Natural killer cell (primary cell): ENCODE measurements at regions not wholly inside any gene's neighbourhood (a gene's known extent, or its start where the extent isn't known, plus 50 kb on each side); places are given as distances from the start of the nearest gene placed in this dataset.

Source experiments
- ATAC-seq, 3 donors: fragments of 150-1000 bp in 2 of 3; fragments of 200-7000 bp in 1 of 3; cut with Tn5 transposase; 1 replicate in 1 of 3; 2 replicates in 2 of 3; pipeline ENCODE4 v1.10.0; 2021; ENCODE audit warnings: mild to moderate bottlenecking in 2 of 3, moderate library complexity in 2 of 3
- DNase-seq, 2 donors: peaks; one replicate each; pipeline versions ENCODE4 v3.0.0 to v3.0.0-alpha.2; 2013 to 2021; ENCODE audit warnings: mixed read lengths in 1 of 2
- H3K27ac ChIP-seq: one replicate; pipeline ENCODE4 v1.5.1; 2013; ENCODE audit warnings: mild to moderate bottlenecking, low read length
- H3K27me3 ChIP-seq: one replicate; pipeline ENCODE4 v1.6.1; 2013; ENCODE audit warnings: low read length; ENCODE audit not compliant: control insufficient read depth, insufficient read depth
- H3K36me3 ChIP-seq: one replicate; pipeline ENCODE4 v1.6.1; 2013; ENCODE audit warnings: low read length; ENCODE audit not compliant: control insufficient read depth, insufficient read depth
- H3K4me1 ChIP-seq: one replicate; pipeline ENCODE4 v1.6.1; 2013; ENCODE audit warnings: low read length; ENCODE audit not compliant: control insufficient read depth, insufficient read depth
- H3K4me3 ChIP-seq: one replicate; pipeline ENCODE4 v1.5.1; 2013; ENCODE audit warnings: low read length
- H3K9me3 ChIP-seq: one replicate; pipeline ENCODE4 v1.6.1; 2013; ENCODE audit warnings: low read length; ENCODE audit not compliant: control insufficient read depth, insufficient read depth
- H3K27ac Mint-ChIP-seq, 2 donors: one replicate each; pipeline ENCODE4 v1.8.0; 2022; ENCODE audit warnings: mild to moderate bottlenecking in 2 of 2, mixed read lengths in 2 of 2, moderate library complexity in 1 of 2
- H3K27me3 Mint-ChIP-seq, 2 donors: one replicate each; pipeline ENCODE4 v1.8.0; 2022; ENCODE audit warnings: low read depth in 2 of 2, mixed read lengths in 2 of 2
- H3K36me3 Mint-ChIP-seq: one replicate; pipeline ENCODE4 v1.8.0; 2022; ENCODE audit warnings: mixed read lengths
- H3K4me1 Mint-ChIP-seq, 2 donors: one replicate each; pipeline ENCODE4 v1.8.0; 2022; ENCODE audit warnings: mixed read lengths in 2 of 2
- H3K4me3 Mint-ChIP-seq: one replicate; pipeline ENCODE4 v1.8.0; 2022; ENCODE audit warnings: mild to moderate bottlenecking, moderate library complexity, mixed read lengths
- H3K9me3 Mint-ChIP-seq, 2 donors: one replicate each; pipeline ENCODE4 v1.8.0; 2022; ENCODE audit warnings: mixed read lengths in 2 of 2
- WGBS: methylation state at CpG from one replicate; pipeline ENCODE4 v1.1.7; 2013; ENCODE audit warnings: missing lambda C conversion rate; ENCODE audit not compliant: insufficient coverage; 5-methylcytosine and 5-hydroxymethylcytosine counted together
- intact Hi-C: fragments of 100-400 bp; cut with micrococcal nuclease; formaldehyde crosslinking; loops from one replicate; pipeline ENCODE4 v1.14.2; 2022
- TF ChIP-seq, protein P1 (sequence below): fragments of 200-600 bp; IDR thresholded peaks from one replicate; pipeline ENCODE4 v1.8.0; 2022; ENCODE audit warnings: antibody characterized with exemption

DNA sequence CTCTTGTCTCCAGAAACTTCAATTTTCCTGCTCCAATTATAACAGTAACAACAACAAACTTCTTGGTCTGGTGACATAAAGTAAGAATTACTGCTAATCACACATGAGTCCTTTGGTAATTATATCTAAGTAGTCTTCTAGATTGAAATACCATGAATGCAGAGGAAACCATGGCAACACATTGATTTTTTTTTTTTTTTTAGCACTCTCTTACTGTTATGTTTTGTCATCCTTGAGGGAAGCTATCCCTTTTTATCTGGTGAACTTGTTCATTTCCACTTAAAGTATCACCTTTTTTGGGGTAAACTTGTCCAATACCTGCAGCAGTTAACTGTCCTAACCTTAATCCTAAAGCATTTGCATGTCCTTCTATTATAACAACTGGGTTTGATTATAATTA, 256.3 kb downstream of the B3GLCT start:
- Mint-ChIP-seq H3K27ac (no peak overlapping the region), H3K9me3 (no peaks in the 10 kb centered on the region), H3K36me3 (no peaks in the 10 kb centered on the region), H3K4me1 (no peaks in the 10 kb centered on the region), H3K27me3 (peaks cover 7 to 11% of the 10 kb centered on the region in 2 donors), H3K4me3 (no peak overlapping the region)
- TF ChIP-seq, protein P1, sequence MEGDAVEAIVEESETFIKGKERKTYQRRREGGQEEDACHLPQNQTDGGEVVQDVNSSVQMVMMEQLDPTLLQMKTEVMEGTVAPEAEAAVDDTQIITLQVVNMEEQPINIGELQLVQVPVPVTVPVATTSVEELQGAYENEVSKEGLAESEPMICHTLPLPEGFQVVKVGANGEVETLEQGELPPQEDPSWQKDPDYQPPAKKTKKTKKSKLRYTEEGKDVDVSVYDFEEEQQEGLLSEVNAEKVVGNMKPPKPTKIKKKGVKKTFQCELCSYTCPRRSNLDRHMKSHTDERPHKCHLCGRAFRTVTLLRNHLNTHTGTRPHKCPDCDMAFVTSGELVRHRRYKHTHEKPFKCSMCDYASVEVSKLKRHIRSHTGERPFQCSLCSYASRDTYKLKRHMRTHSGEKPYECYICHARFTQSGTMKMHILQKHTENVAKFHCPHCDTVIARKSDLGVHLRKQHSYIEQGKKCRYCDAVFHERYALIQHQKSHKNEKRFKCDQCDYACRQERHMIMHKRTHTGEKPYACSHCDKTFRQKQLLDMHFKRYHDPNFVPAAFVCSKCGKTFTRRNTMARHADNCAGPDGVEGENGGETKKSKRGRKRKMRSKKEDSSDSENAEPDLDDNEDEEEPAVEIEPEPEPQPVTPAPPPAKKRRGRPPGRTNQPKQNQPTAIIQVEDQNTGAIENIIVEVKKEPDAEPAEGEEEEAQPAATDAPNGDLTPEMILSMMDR: no peak
- Histone ChIP-seq H3K4me1 (no peaks in the 10 kb centered on the region), H3K27ac (no peak overlapping the region), H3K36me3 (no peaks in the 10 kb centered on the region), H3K27me3 (no peaks in the 10 kb centered on the region), H3K9me3 (no peaks in the 10 kb centered on the region), H3K4me3 (no peak overlapping the region)
- ATAC-seq (no peak), DNase-seq (no peak)
- intact Hi-C loops: no loop called here

GRCh38 chr13:31460061-31460460, 260.3 kb downstream of the B3GLCT start:
- ATAC-seq (no peak), DNase-seq (no peak)
- no peaks in the 10 kb centered on the region for H3K36me3 ChIP-seq
- H3K27me3 ChIP-seq: no peaks in the 10 kb centered on the region
- H3K36me3 Mint-ChIP-seq: no peaks in the 10 kb centered on the region
- H3K9me3 ChIP-seq: no peaks in the 10 kb centered on the region
- H3K27ac Mint-ChIP-seq: no peak overlapping the region
- H3K4me3 Mint-ChIP-seq: no peak overlapping the region
- no peaks in the 10 kb centered on the region for H3K4me1 Mint-ChIP-seq
- intact Hi-C loops: no loop called here
- WGBS: 100% methylated on average over 1 of the region's 3 CpGs
- H3K27ac ChIP-seq: no peak overlapping the region
- no peak overlapping the region for H3K4me3 ChIP-seq
- peaks cover 0 to 3% of the 10 kb centered on the region in 2 donors for H3K27me3 Mint-ChIP-seq
- TF ChIP-seq, protein P1: no peak
- H3K9me3 Mint-ChIP-seq: no peaks in the 10 kb centered on the region
- no peaks in the 10 kb centered on the region for H3K4me1 ChIP-seq

- no peak overlapping the region for H3K4me3 Mint-ChIP-seq
- ATAC-seq (no peak), DNase-seq (no peak)
- no peaks in the 10 kb centered on the region for H3K4me1 Mint-ChIP-seq
- no peaks in the 10 kb centered on the region for H3K9me3 ChIP-seq
- H3K27ac ChIP-seq: no peak overlapping the region
- no peaks in the 10 kb centered on the region for H3K36me3 Mint-ChIP-seq
- TF ChIP-seq, protein P1: no peak
- no peak overlapping the region for H3K27ac Mint-ChIP-seq
- WGBS: 92% methylated on average over 3 of the region's 5 CpGs
- peaks cover 0 to 6% of the 10 kb centered on the region in 2 donors for H3K27me3 Mint-ChIP-seq
- no peaks in the 10 kb centered on the region for H3K27me3 ChIP-seq
- intact Hi-C loops: no loop called here
- no peaks in the 10 kb centered on the region for H3K36me3 ChIP-seq
- H3K4me1 ChIP-seq: no peaks in the 10 kb centered on the region
- no peaks in the 10 kb centered on the region for H3K9me3 Mint-ChIP-seq
- H3K4me3 ChIP-seq: no peak overlapping the region
Measured at GRCh38 chr13:31461923-31462322, 262.1 kb downstream of the B3GLCT start.

- Mint-ChIP-seq H3K4me1 (no peaks in the 10 kb centered on the region), H3K27me3 (peaks cover 0 to 8% of the 10 kb centered on the region in 2 donors), H3K4me3 (no peak overlapping the region), H3K27ac (no peak overlapping the region), H3K9me3 (peaks cover 2% of the 10 kb centered on the region in 2 donors), H3K36me3 (no peaks in the 10 kb centered on the region)
- no peak overlapping the region for H3K4me3 ChIP-seq
- H3K27me3 ChIP-seq: no peaks in the 10 kb centered on the region
- TF ChIP-seq, protein P1: no peak
- ATAC-seq (no peak), DNase-seq (no peak)
- no peaks in the 10 kb centered on the region for H3K36me3 ChIP-seq
- WGBS: 75% methylated on average over 3 of the region's 3 CpGs
- H3K27ac ChIP-seq: no peak overlapping the region
- H3K4me1 ChIP-seq: no peaks in the 10 kb centered on the region
- H3K9me3 ChIP-seq: no peaks in the 10 kb centered on the region
- intact Hi-C loops: no loop called here
Measured at GRCh38 chr13:31462766-31463165, 263.0 kb downstream of the B3GLCT start.
